GM23248 (cell line): ENCODE measurements at regions not wholly inside any gene's neighbourhood (a gene's known extent, or its start where the extent isn't known, plus 50 kb on each side); places are given as distances from the start of the nearest gene placed in this dataset.
"Not testable (repeated sequence)": the region's sequence is repeated elsewhere in the genome, so short reads cannot be mapped to it uniquely, and the experiment has no call there.

Experiments
- DNase-seq: peaks from one replicate; pipeline ENCODE4 v3.0.0-alpha.2; 2015
- H2AFZ ChIP-seq: fragments of 200-600 bp; sonication (generic); 2 replicates; pipeline ENCODE4 v1.6.1; 2016; ENCODE audit warnings: antibody characterized with exemption
- H3F3A ChIP-seq: fragments of 200-600 bp; sonication (generic); 2 replicates; pipeline ENCODE4 v1.6.1; 2016; ENCODE audit warnings: mild to moderate bottlenecking, antibody characterized with exemption, mixed run types; ENCODE audit not compliant: insufficient read depth
- H3K27ac ChIP-seq: fragments of 200-600 bp; sonication (generic); 2 replicates; pipeline ENCODE4 v1.5.1; 2016; ENCODE audit warnings: mild to moderate bottlenecking
- H3K27me3 ChIP-seq: fragments of 200-600 bp; sonication (generic); replicated peaks from 2 replicates; pipeline ENCODE4 v1.6.1; 2016; ENCODE audit warnings: mild to moderate bottlenecking; ENCODE audit not compliant: insufficient read depth
- H3K36me3 ChIP-seq: fragments of 200-600 bp; sonication (generic); 2 replicates; pipeline ENCODE4 v1.6.1; 2016; ENCODE audit warnings: low read depth, mild to moderate bottlenecking
- H3K4me1 ChIP-seq: fragments of 200-600 bp; sonication (generic); 2 replicates; pipeline ENCODE4 v1.6.1; 2016; ENCODE audit warnings: mild to moderate bottlenecking; ENCODE audit not compliant: insufficient read depth
- H3K4me2 ChIP-seq: fragments of 200-600 bp; sonication (generic); one replicate; pipeline ENCODE4 v1.6.1; 2016; ENCODE audit warnings: mild to moderate bottlenecking; ENCODE audit not compliant: unreplicated experiment
- H3K4me3 ChIP-seq: fragments of 200-600 bp; sonication (generic); 2 replicates; pipeline ENCODE4 v1.5.1; 2016; ENCODE audit warnings: mild to moderate bottlenecking
- H3K79me2 ChIP-seq: fragments of 200-600 bp; sonication (generic); 2 replicates; pipeline ENCODE4 v1.6.1; 2016; ENCODE audit warnings: mild to moderate bottlenecking; ENCODE audit not compliant: insufficient read depth
- H3K9ac ChIP-seq: fragments of 200-600 bp; sonication (generic); 2 replicates; pipeline ENCODE4 v1.6.1; 2016; ENCODE audit warnings: mild to moderate bottlenecking
- H3K9me2 ChIP-seq: fragments of 200-600 bp; sonication (generic); 2 replicates; pipeline ENCODE4 v1.6.1; 2016; ENCODE audit warnings: mixed run types, mild to moderate bottlenecking, moderate library complexity; ENCODE audit not compliant: insufficient read depth
- H3K9me3 ChIP-seq: fragments of 200-600 bp; sonication (generic); one replicate; pipeline ENCODE4 v1.6.1; 2017; ENCODE audit warnings: low read depth
- H4K20me1 ChIP-seq: fragments of 200-600 bp; sonication (generic); 2 replicates; pipeline ENCODE4 v1.6.0; 2016; ENCODE audit not compliant: insufficient read depth
- WGBS, 2 experiments: methylation state at CpG; one replicate each; pipeline ENCODE4 v1.1.6; 2015 to 2017; ENCODE audit warnings: low lambda C conversion rate in 2 of 2, low coverage in 1 of 2; ENCODE audit errors: missing lambda C conversion rate in 2 of 2; 5-methylcytosine and 5-hydroxymethylcytosine counted together
- in situ Hi-C: fragments of 300-500 bp; cut with MboI; formaldehyde crosslinking; loops from 2 replicates; pipeline ENCODE4 v1.15.0; 2020

- not testable (repeated sequence) for DNase-seq, H3K79me2 ChIP-seq
Measured at GRCh38 chr15:30708809-30709208, 82.9 kb downstream of the ARHGAP11B start.

GRCh38 chr15:30718038-30718643 is 92.2 kb downstream of the ARHGAP11B start:
- DNase-seq, H3K9me3 ChIP-seq, in situ Hi-C loops, H3K4me3 ChIP-seq, H3K9ac ChIP-seq, H3K79me2 ChIP-seq, H3K27ac ChIP-seq, H3K4me1 ChIP-seq, H2AFZ ChIP-seq, H3K27me3 ChIP-seq, H3F3A ChIP-seq, H3K9me2 ChIP-seq, H3K36me3 ChIP-seq, H3K4me2 ChIP-seq, H4K20me1 ChIP-seq: not testable (repeated sequence)
- 83 to 86% methylated on average over 7 of the region's 7 CpGs for WGBS, 2 experiments

More at GRCh38 chr15:30708809-30709208, 82.9 kb downstream of the ARHGAP11B start:
- H3K9me2 ChIP-seq, H3K4me2 ChIP-seq, H3K4me3 ChIP-seq, H3K27me3 ChIP-seq, H3K9ac ChIP-seq, H3K27ac ChIP-seq, H2AFZ ChIP-seq, in situ Hi-C loops, H4K20me1 ChIP-seq, H3F3A ChIP-seq, H3K9me3 ChIP-seq, H3K4me1 ChIP-seq, H3K36me3 ChIP-seq: not testable (repeated sequence)
- WGBS, 2 experiments: 89 to 90% methylated on average over 4 of the region's 7 CpGs

GRCh38 chr15:30719363-30719762 is 93.4 kb downstream of the ARHGAP11B start:
- H3K4me2 ChIP-seq, H2AFZ ChIP-seq, H3F3A ChIP-seq, H3K27me3 ChIP-seq, H3K9ac ChIP-seq, DNase-seq, H3K4me1 ChIP-seq, H3K9me3 ChIP-seq, H4K20me1 ChIP-seq, H3K27ac ChIP-seq, H3K4me3 ChIP-seq, in situ Hi-C loops, H3K79me2 ChIP-seq, H3K36me3 ChIP-seq, H3K9me2 ChIP-seq: not testable (repeated sequence)
- WGBS, 2 experiments: 98% methylated on average over 5 of the region's 5 CpGs

- H3K79me2 ChIP-seq, H2AFZ ChIP-seq, H3K36me3 ChIP-seq, H3K9ac ChIP-seq, H3K27ac ChIP-seq, H3K9me3 ChIP-seq, H4K20me1 ChIP-seq, in situ Hi-C loops, H3F3A ChIP-seq, H3K27me3 ChIP-seq, H3K4me2 ChIP-seq, H3K9me2 ChIP-seq, DNase-seq, H3K4me1 ChIP-seq, H3K4me3 ChIP-seq: not testable (repeated sequence)
- 86 to 92% methylated on average over 3 of the region's 3 CpGs for WGBS, 2 experiments
Measured at GRCh38 chr15:30720825-30721224, 94.9 kb downstream of the ARHGAP11B start.

GRCh38 chr15:30721529-30721928 is 95.6 kb downstream of the ARHGAP11B start:
- H3K4me1 ChIP-seq, H3K4me2 ChIP-seq, in situ Hi-C loops, H3K36me3 ChIP-seq, H3K9me3 ChIP-seq, DNase-seq, H3K4me3 ChIP-seq, H3K27me3 ChIP-seq, H3K9me2 ChIP-seq, H2AFZ ChIP-seq, H4K20me1 ChIP-seq, H3K9ac ChIP-seq, H3K79me2 ChIP-seq, H3K27ac ChIP-seq, H3F3A ChIP-seq: not testable (repeated sequence)
- whole genome bisulfite sequencing, 2 experiments: 93 to 96% methylated on average over 2 of the region's 2 CpGs

GRCh38 chr15:30723540-30724175 is 97.7 kb downstream of the ARHGAP11B start:
- in situ Hi-C loops, H3K4me3 ChIP-seq, H3K27me3 ChIP-seq: not testable (repeated sequence)

GRCh38 chr15:30729880-30730590 is 104.1 kb downstream of the ARHGAP11B start:
- DNase-seq, H4K20me1 ChIP-seq, H3K4me3 ChIP-seq, H3K9me3 ChIP-seq, H2AFZ ChIP-seq, H3K27me3 ChIP-seq, H3K4me2 ChIP-seq, H3F3A ChIP-seq, H3K4me1 ChIP-seq, H3K27ac ChIP-seq, H3K9me2 ChIP-seq, H3K36me3 ChIP-seq, H3K79me2 ChIP-seq, H3K9ac ChIP-seq, in situ Hi-C loops: not testable (repeated sequence)
- 100% methylated on average over 2 of the region's 2 CpGs for WGBS, 2 experiments

More at GRCh38 chr15:30723540-30724175, 97.7 kb downstream of the ARHGAP11B start:
- H4K20me1 ChIP-seq, H3F3A ChIP-seq, H3K4me2 ChIP-seq, H3K9me2 ChIP-seq, H3K9ac ChIP-seq, DNase-seq, H3K79me2 ChIP-seq, H3K36me3 ChIP-seq, H3K9me3 ChIP-seq, H3K27ac ChIP-seq, H2AFZ ChIP-seq, H3K4me1 ChIP-seq: not testable (repeated sequence)
- 96 to 100% methylated on average over 1 of the region's 1 CpG for WGBS, 2 experiments
